ENCODE measurements at regions not wholly inside any gene's neighbourhood (a gene's known extent, or its start where the extent isn't known, plus 50 kb on each side); places are given as distances from the start of the nearest gene placed in this dataset.

GRCh38 chr6:168736039-168736438, 295.1 kb downstream of the SMOC2 start:
- no peak overlapping the region for H2AK5ac ChIP-seq (ENCODE audit: low read depth, low read length)
- no peak overlapping the region for H3K4me2 ChIP-seq (ENCODE audit: insufficient read depth, low read length, poor library complexity, severe bottlenecking)
- no peak overlapping the region for H2AFZ ChIP-seq (ENCODE audit: low read length)

GRCh38 chr6:168735268-168735949, 294.4 kb downstream of the SMOC2 start:
- Histone ChIP-seq H2BK15ac (ENCODE audit: low read length) (no peak overlapping the region), H3K18ac (ENCODE audit: low read length) (no peak overlapping the region), H2BK120ac (ENCODE audit: low read depth, low read length) (no peak overlapping the region), H3K27me3 (ENCODE audit: control insufficient read depth in 3 of 3, insufficient read depth in 3 of 3, low read depth in 1 of 3, low read length in 3 of 3) (no peaks in the 10 kb centered on the region), H3K4me1 (ENCODE audit: control insufficient read depth in 2 of 2, insufficient read depth in 1 of 2, low read depth in 1 of 2, low read length in 2 of 2) (peaks cover 0 to 2% of the 10 kb centered on the region in 2 donors), H3K9ac (ENCODE audit: low read depth, low read length, poor library complexity) (no peak overlapping the region), H3K4me2 (ENCODE audit: insufficient read depth, low read length, poor library complexity, severe bottlenecking) (no peak overlapping the region), H4K91ac (ENCODE audit: low read depth, low read length, poor library complexity) (no peak overlapping the region), H4K8ac (ENCODE audit: low read depth, low read length) (no peak overlapping the region), H3K36me3 (replicated peaks in 1 of 2; ENCODE audit: control insufficient read depth in 2 of 2, insufficient read depth in 2 of 2, low read length in 2 of 2) (no peaks in the 10 kb centered on the region), H3K27ac (replicated peaks; ENCODE audit: low read length) (no peak overlapping the region), H3K79me1 (ENCODE audit: low read depth, low read length) (no peaks in the 10 kb centered on the region), H3K23ac (ENCODE audit: low read depth, low read length, poor library complexity) (no peak overlapping the region), H2AK5ac (ENCODE audit: low read depth, low read length) (no peak overlapping the region), H3K9me3 (replicated peaks in 1 of 2; ENCODE audit: control insufficient read depth in 2 of 2, insufficient read depth in 1 of 2, low read depth in 1 of 2, low read length in 2 of 2) (peaks cover 0 to 8% of the 10 kb centered on the region in 2 donors), H3K4me3 (ENCODE audit: low read length in 2 of 2) (no peak overlapping the region), H3K14ac (ENCODE audit: low read length) (no peak overlapping the region), H2BK5ac (ENCODE audit: low read length) (no peak overlapping the region), H2AFZ (ENCODE audit: low read length) (no peak overlapping the region), H2BK12ac (ENCODE audit: low read length) (no peak overlapping the region), H3K4ac (ENCODE audit: low read length) (no peak overlapping the region)
- no peak for DNase-seq (ENCODE audit: low spot score)
- WGBS, 2 donors (ENCODE audit: extremely low coverage in 2 of 2, insufficient read length in 2 of 2, insufficient replicate concordance in 1 of 2): no CpG with 5 or more reads among the region's 6 CpGs

More at GRCh38 chr6:168736039-168736438, 295.1 kb downstream of the SMOC2 start:
- Histone ChIP-seq H3K14ac (ENCODE audit: low read length) (no peak overlapping the region), H3K27ac (replicated peaks; ENCODE audit: low read length) (no peak overlapping the region), H3K27me3 (ENCODE audit: control insufficient read depth in 3 of 3, insufficient read depth in 3 of 3, low read depth in 1 of 3, low read length in 3 of 3) (no peaks in the 10 kb centered on the region), H3K9ac (ENCODE audit: low read depth, low read length, poor library complexity) (no peak overlapping the region), H3K9me3 (replicated peaks in 1 of 2; ENCODE audit: control insufficient read depth in 2 of 2, insufficient read depth in 1 of 2, low read depth in 1 of 2, low read length in 2 of 2) (peaks cover 0 to 13% of the 10 kb centered on the region in 2 donors), H3K4me1 (ENCODE audit: control insufficient read depth in 2 of 2, insufficient read depth in 1 of 2, low read depth in 1 of 2, low read length in 2 of 2) (peaks cover 0 to 2% of the 10 kb centered on the region in 2 donors), H3K4me3 (ENCODE audit: low read length in 2 of 2) (no peak overlapping the region), H3K18ac (ENCODE audit: low read length) (no peak overlapping the region), H4K8ac (ENCODE audit: low read depth, low read length) (no peak overlapping the region), H3K36me3 (replicated peaks in 1 of 2; ENCODE audit: control insufficient read depth in 2 of 2, insufficient read depth in 2 of 2, low read length in 2 of 2) (no peaks in the 10 kb centered on the region), H3K4ac (ENCODE audit: low read length) (no peak overlapping the region), H2BK120ac (ENCODE audit: low read depth, low read length) (no peak overlapping the region), H2BK5ac (ENCODE audit: low read length) (no peak overlapping the region), H3K23ac (ENCODE audit: low read depth, low read length, poor library complexity) (no peak overlapping the region), H2BK12ac (ENCODE audit: low read length) (no peak overlapping the region), H3K79me1 (ENCODE audit: low read depth, low read length) (no peaks in the 10 kb centered on the region), H4K91ac (ENCODE audit: low read depth, low read length, poor library complexity) (no peak overlapping the region), H2BK15ac (ENCODE audit: low read length) (no peak overlapping the region)
- DNase-seq (ENCODE audit: low spot score): no peak

GRCh38 chr6:168734523-168734922, 293.5 kb downstream of the SMOC2 start:
- WGBS, 2 donors (ENCODE audit: extremely low coverage in 2 of 2, insufficient read length in 2 of 2, insufficient replicate concordance in 1 of 2): no CpG with 5 or more reads among the region's 5 CpGs
- no peak for DNase-seq (ENCODE audit: low spot score)

GRCh38 chr6:168732676-168733075, 291.7 kb downstream of the SMOC2 start:
- no peak overlapping the region for H2AFZ ChIP-seq (ENCODE audit: low read length)
- H3K27me3 ChIP-seq (ENCODE audit: control insufficient read depth in 3 of 3, insufficient read depth in 3 of 3, low read depth in 1 of 3, low read length in 3 of 3): no peaks in the 10 kb centered on the region
- no peak for DNase-seq (ENCODE audit: low spot score)
- no peak overlapping the region for H2BK12ac ChIP-seq (ENCODE audit: low read length)
- H3K9ac ChIP-seq (ENCODE audit: low read depth, low read length, poor library complexity): no peak overlapping the region
- no peak overlapping the region for H2BK5ac ChIP-seq (ENCODE audit: low read length)
- no peak overlapping the region for H3K4ac ChIP-seq (ENCODE audit: low read length)
- H2BK120ac ChIP-seq (ENCODE audit: low read depth, low read length): no peak overlapping the region
- H3K4me1 ChIP-seq (ENCODE audit: control insufficient read depth in 2 of 2, insufficient read depth in 1 of 2, low read depth in 1 of 2, low read length in 2 of 2): peaks cover 0 to 2% of the 10 kb centered on the region in 2 donors
- no peak overlapping the region for H3K14ac ChIP-seq (ENCODE audit: low read length)
- H3K9me3 ChIP-seq (replicated peaks in 1 of 2; ENCODE audit: control insufficient read depth in 2 of 2, insufficient read depth in 1 of 2, low read depth in 1 of 2, low read length in 2 of 2): peaks cover 0 to 8% of the 10 kb centered on the region in 2 donors
- no peak overlapping the region for H3K4me2 ChIP-seq (ENCODE audit: insufficient read depth, low read length, poor library complexity, severe bottlenecking)
- H2BK15ac ChIP-seq (ENCODE audit: low read length): no peak overlapping the region
- H3K79me1 ChIP-seq (ENCODE audit: low read depth, low read length): no peaks in the 10 kb centered on the region
- H4K91ac ChIP-seq (ENCODE audit: low read depth, low read length, poor library complexity): no peak overlapping the region
- no peak overlapping the region for H3K27ac ChIP-seq (replicated peaks; ENCODE audit: low read length)
- no peak overlapping the region for H4K8ac ChIP-seq (ENCODE audit: low read depth, low read length)
- H3K36me3 ChIP-seq (replicated peaks in 1 of 2; ENCODE audit: control insufficient read depth in 2 of 2, insufficient read depth in 2 of 2, low read length in 2 of 2): no peaks in the 10 kb centered on the region
- H3K4me3 ChIP-seq (ENCODE audit: low read length in 2 of 2): no peak overlapping the region
- H3K18ac ChIP-seq (ENCODE audit: low read length): no peak overlapping the region
- no CpG with 5 or more reads among the region's 8 CpGs for WGBS, 2 donors (ENCODE audit: extremely low coverage in 2 of 2, insufficient read length in 2 of 2, insufficient replicate concordance in 1 of 2)
- H3K23ac ChIP-seq (ENCODE audit: low read depth, low read length, poor library complexity): no peak overlapping the region
- H2AK5ac ChIP-seq (ENCODE audit: low read depth, low read length): no peak overlapping the region

More at GRCh38 chr6:168734523-168734922, 293.5 kb downstream of the SMOC2 start:
- Histone ChIP-seq H3K36me3 (replicated peaks in 1 of 2; ENCODE audit: control insufficient read depth in 2 of 2, insufficient read depth in 2 of 2, low read length in 2 of 2) (no peaks in the 10 kb centered on the region), H3K79me1 (ENCODE audit: low read depth, low read length) (no peaks in the 10 kb centered on the region), H3K14ac (ENCODE audit: low read length) (no peak overlapping the region), H2BK5ac (ENCODE audit: low read length) (no peak overlapping the region), H3K27ac (replicated peaks; ENCODE audit: low read length) (no peak overlapping the region), H3K18ac (ENCODE audit: low read length) (no peak overlapping the region), H3K4me1 (ENCODE audit: control insufficient read depth in 2 of 2, insufficient read depth in 1 of 2, low read depth in 1 of 2, low read length in 2 of 2) (peaks cover 0 to 2% of the 10 kb centered on the region in 2 donors), H3K4me3 (ENCODE audit: low read length in 2 of 2) (no peak overlapping the region), H3K23ac (ENCODE audit: low read depth, low read length, poor library complexity) (no peak overlapping the region), H3K27me3 (ENCODE audit: control insufficient read depth in 3 of 3, insufficient read depth in 3 of 3, low read depth in 1 of 3, low read length in 3 of 3) (no peaks in the 10 kb centered on the region), H2BK12ac (ENCODE audit: low read length) (no peak overlapping the region), H2AK5ac (ENCODE audit: low read depth, low read length) (no peak overlapping the region), H3K4me2 (ENCODE audit: insufficient read depth, low read length, poor library complexity, severe bottlenecking) (no peak overlapping the region), H2BK120ac (ENCODE audit: low read depth, low read length) (no peak overlapping the region), H3K9me3 (replicated peaks in 1 of 2; ENCODE audit: control insufficient read depth in 2 of 2, insufficient read depth in 1 of 2, low read depth in 1 of 2, low read length in 2 of 2) (peaks cover 0 to 8% of the 10 kb centered on the region in 2 donors), H2BK15ac (ENCODE audit: low read length) (no peak overlapping the region), H4K91ac (ENCODE audit: low read depth, low read length, poor library complexity) (no peak overlapping the region), H3K4ac (ENCODE audit: low read length) (no peak overlapping the region), H4K8ac (ENCODE audit: low read depth, low read length) (no peak overlapping the region), H2AFZ (ENCODE audit: low read length) (no peak overlapping the region), H3K9ac (ENCODE audit: low read depth, low read length, poor library complexity) (no peak overlapping the region)

Data from neuronal stem cell (in vitro differentiated cells).